ENCODE measurements at regions not wholly inside any gene's neighbourhood (a gene's known extent, or its start where the extent isn't known, plus 50 kb on each side); places are given as distances from the start of the nearest gene placed in this dataset.

DNA sequence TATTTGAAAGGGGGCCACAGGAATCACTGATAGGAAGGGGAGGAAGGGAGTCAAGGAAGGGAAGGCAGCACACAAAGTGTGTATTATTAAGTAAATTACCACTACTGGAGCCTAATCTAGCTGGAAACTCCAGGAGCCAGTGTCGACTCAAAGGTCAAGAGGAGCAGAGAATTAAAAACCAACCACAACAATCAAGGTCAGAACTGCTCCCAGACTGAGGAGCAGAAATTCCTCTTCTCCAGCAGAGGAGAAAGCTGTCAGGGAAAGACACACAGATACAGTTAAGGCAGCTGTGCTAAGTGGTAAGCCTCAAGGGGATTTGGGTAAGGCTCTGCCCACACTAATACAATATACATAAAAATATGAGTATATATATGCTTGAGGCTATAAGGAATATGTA lies 87.5 kb upstream of the PTPN13 start (continued):
- TF ChIP-seq, protein P1, sequence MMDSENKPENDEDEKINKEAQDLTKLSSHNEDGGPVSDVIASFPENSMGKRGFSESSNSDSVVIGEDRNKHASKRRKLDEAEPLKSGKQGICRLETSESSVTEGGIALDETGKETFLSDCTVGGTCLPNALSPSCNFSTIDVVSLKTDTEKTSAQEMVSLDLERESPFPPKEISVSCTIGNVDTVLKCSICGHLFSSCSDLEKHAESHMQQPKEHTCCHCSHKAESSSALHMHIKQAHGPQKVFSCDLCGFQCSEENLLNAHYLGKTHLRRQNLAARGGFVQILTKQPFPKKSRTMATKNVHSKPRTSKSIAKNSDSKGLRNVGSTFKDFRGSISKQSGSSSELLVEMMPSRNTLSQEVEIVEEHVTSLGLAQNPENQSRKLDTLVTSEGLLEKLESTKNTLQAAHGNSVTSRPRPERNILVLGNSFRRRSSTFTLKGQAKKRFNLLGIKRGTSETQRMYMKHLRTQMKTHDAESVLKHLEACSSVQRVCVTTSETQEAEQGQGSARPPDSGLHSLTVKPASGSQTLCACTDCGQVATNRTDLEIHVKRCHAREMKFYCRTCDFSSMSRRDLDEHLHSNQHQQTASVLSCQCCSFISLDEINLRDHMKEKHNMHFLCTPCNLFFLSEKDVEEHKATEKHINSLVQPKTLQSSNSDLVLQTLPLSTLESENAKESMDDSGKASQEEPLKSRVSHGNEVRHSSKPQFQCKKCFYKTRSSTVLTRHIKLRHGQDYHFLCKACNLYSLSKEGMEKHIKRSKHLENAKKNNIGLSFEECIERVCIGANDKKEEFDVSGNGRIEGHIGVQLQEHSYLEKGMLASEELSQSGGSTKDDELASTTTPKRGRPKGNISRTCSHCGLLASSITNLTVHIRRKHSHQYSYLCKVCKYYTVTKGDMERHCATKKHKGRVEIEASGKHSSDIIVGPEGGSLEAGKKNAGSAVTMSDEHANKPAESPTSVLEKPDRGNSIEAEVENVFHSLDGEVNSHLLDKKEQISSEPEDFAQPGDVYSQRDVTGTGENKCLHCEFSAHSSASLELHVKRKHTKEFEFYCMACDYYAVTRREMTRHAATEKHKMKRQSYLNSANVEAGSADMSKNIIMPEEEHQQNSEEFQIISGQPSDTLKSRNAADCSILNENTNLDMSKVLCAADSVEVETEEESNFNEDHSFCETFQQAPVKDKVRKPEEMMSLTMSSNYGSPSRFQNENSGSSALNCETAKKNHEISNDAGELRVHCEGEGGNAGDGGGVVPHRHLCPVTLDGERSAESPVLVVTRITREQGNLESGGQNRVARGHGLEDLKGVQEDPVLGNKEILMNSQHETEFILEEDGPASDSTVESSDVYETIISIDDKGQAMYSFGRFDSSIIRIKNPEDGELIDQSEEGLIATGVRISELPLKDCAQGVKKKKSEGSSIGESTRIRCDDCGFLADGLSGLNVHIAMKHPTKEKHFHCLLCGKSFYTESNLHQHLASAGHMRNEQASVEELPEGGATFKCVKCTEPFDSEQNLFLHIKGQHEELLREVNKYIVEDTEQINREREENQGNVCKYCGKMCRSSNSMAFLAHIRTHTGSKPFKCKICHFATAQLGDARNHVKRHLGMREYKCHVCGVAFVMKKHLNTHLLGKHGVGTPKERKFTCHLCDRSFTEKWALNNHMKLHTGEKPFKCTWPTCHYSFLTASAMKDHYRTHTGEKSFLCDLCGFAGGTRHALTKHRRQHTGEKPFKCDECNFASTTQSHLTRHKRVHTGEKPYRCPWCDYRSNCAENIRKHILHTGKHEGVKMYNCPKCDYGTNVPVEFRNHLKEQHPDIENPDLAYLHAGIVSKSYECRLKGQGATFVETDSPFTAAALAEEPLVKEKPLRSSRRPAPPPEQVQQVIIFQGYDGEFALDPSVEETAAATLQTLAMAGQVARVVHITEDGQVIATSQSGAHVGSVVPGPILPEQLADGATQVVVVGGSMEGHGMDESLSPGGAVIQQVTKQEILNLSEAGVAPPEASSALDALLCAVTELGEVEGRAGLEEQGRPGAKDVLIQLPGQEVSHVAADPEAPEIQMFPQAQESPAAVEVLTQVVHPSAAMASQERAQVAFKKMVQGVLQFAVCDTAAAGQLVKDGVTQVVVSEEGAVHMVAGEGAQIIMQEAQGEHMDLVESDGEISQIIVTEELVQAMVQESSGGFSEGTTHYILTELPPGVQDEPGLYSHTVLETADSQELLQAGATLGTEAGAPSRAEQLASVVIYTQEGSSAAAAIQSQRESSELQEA (IDR thresholded peaks at IDR 0.05; ENCODE audit: low read depth) = no peak
- TF ChIP-seq MTA2 (IDR thresholded peaks at IDR 0.05; ENCODE audit: low read depth) (no peak), ETV5 (CRISPR knock-in tag; IDR thresholded peaks at IDR 0.05; ENCODE audit: low read depth) (no peak), ZBTB8A (IDR thresholded peaks at IDR 0.05; ENCODE audit: partially characterized antibody) (no peak), SRF (CRISPR knock-in tag; IDR thresholded peaks at IDR 0.05) (no peak), ZNF57 (CRISPR knock-in tag; IDR thresholded peaks at IDR 0.05) (no peak), ZSCAN29 (IDR thresholded peaks at IDR 0.05) (no peak), ZNF436 (CRISPR knock-in tag; IDR thresholded peaks at IDR 0.05) (no peak), ZNF140 (CRISPR knock-in tag; IDR thresholded peaks at IDR 0.05) (no peak)
- TF ChIP-seq, protein P2, sequence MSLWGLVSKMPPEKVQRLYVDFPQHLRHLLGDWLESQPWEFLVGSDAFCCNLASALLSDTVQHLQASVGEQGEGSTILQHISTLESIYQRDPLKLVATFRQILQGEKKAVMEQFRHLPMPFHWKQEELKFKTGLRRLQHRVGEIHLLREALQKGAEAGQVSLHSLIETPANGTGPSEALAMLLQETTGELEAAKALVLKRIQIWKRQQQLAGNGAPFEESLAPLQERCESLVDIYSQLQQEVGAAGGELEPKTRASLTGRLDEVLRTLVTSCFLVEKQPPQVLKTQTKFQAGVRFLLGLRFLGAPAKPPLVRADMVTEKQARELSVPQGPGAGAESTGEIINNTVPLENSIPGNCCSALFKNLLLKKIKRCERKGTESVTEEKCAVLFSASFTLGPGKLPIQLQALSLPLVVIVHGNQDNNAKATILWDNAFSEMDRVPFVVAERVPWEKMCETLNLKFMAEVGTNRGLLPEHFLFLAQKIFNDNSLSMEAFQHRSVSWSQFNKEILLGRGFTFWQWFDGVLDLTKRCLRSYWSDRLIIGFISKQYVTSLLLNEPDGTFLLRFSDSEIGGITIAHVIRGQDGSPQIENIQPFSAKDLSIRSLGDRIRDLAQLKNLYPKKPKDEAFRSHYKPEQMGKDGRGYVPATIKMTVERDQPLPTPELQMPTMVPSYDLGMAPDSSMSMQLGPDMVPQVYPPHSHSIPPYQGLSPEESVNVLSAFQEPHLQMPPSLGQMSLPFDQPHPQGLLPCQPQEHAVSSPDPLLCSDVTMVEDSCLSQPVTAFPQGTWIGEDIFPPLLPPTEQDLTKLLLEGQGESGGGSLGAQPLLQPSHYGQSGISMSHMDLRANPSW (CRISPR knock-in tag; IDR thresholded peaks at IDR 0.05) = no peak
- TF ChIP-seq, protein P3, sequence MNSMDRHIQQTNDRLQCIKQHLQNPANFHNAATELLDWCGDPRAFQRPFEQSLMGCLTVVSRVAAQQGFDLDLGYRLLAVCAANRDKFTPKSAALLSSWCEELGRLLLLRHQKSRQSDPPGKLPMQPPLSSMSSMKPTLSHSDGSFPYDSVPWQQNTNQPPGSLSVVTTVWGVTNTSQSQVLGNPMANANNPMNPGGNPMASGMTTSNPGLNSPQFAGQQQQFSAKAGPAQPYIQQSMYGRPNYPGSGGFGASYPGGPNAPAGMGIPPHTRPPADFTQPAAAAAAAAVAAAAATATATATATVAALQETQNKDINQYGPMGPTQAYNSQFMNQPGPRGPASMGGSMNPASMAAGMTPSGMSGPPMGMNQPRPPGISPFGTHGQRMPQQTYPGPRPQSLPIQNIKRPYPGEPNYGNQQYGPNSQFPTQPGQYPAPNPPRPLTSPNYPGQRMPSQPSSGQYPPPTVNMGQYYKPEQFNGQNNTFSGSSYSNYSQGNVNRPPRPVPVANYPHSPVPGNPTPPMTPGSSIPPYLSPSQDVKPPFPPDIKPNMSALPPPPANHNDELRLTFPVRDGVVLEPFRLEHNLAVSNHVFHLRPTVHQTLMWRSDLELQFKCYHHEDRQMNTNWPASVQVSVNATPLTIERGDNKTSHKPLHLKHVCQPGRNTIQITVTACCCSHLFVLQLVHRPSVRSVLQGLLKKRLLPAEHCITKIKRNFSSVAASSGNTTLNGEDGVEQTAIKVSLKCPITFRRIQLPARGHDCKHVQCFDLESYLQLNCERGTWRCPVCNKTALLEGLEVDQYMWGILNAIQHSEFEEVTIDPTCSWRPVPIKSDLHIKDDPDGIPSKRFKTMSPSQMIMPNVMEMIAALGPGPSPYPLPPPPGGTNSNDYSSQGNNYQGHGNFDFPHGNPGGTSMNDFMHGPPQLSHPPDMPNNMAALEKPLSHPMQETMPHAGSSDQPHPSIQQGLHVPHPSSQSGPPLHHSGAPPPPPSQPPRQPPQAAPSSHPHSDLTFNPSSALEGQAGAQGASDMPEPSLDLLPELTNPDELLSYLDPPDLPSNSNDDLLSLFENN (IDR thresholded peaks at IDR 0.05; ENCODE audit: low read depth in 2 of 2, low read length in 2 of 2) = no peak
- TF ChIP-seq, protein P4, sequence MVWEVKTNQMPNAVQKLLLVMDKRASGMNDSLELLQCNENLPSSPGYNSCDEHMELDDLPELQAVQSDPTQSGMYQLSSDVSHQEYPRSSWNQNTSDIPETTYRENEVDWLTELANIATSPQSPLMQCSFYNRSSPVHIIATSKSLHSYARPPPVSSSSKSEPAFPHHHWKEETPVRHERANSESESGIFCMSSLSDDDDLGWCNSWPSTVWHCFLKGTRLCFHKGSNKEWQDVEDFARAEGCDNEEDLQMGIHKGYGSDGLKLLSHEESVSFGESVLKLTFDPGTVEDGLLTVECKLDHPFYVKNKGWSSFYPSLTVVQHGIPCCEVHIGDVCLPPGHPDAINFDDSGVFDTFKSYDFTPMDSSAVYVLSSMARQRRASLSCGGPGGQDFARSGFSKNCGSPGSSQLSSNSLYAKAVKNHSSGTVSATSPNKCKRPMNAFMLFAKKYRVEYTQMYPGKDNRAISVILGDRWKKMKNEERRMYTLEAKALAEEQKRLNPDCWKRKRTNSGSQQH (CRISPR knock-in tag; IDR thresholded peaks at IDR 0.05) = no peak
- TF ChIP-seq, protein P5, sequence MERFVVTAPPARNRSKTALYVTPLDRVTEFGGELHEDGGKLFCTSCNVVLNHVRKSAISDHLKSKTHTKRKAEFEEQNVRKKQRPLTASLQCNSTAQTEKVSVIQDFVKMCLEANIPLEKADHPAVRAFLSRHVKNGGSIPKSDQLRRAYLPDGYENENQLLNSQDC (CRISPR knock-in tag; IDR thresholded peaks at IDR 0.05) = no peak

All from K562 (cell line).